ENCODE measurements at regions not wholly inside any gene's neighbourhood (a gene's known extent, or its start where the extent isn't known, plus 50 kb on each side); places are given as distances from the start of the nearest gene placed in this dataset.

DNA sequence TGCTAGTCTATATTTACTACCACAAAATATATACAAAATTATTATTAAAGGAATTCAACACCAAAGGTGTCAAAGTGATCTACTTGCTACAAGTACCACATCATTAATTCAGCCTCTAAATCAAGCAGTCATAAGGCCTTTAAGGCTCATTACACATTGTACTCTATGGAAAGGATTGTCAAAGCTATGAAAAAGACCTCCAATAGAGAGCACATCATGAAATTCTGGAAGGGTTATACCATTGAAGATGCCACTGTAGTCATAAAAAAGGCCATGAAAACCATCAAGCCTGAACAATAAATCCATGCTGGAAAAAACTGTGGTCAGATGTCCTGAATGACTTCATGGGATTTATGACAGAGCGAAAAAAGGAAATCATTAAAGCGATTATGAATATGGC lies 708.0 kb upstream of the FAM174A start:
- Histone ChIP-seq H3K9me3 (ENCODE audit: control insufficient read depth in 1 of 2, insufficient read depth in 1 of 2, low read depth in 1 of 2, low read length in 2 of 2) (no peaks in the 10 kb centered on the region), H4K20me1 (ENCODE audit: insufficient read depth) (no peaks in the 10 kb centered on the region), H3K79me2 (ENCODE audit: insufficient read depth, low read length) (no peaks in the 10 kb centered on the region), H3K9me2 (ENCODE audit: insufficient read depth) (no peaks in the 10 kb centered on the region), H3K27ac (ENCODE audit: low read depth, low read length) (no peak overlapping the region), H3K4me2 (ENCODE audit: low read length) (no peak overlapping the region), H2AFZ (ENCODE audit: low read depth, low read length, poor library complexity, severe bottlenecking) (no peak overlapping the region), H3K4me1 (ENCODE audit: control insufficient read depth in 1 of 2, insufficient read depth in 2 of 2, low read length in 2 of 2) (no peaks in the 10 kb centered on the region), H3K4me3 (replicated peaks in 1 of 2; ENCODE audit: low read depth in 1 of 2, low read length in 2 of 2) (no peak overlapping the region), H3K27me3 (ENCODE audit: insufficient read depth, low read length) (no peaks in the 10 kb centered on the region), H3K36me3 (ENCODE audit: control insufficient read depth in 1 of 2, insufficient read depth in 2 of 2, low read length in 2 of 2) (no peaks in the 10 kb centered on the region), H3K9ac (ENCODE audit: low read length) (no peak overlapping the region)
- TF ChIP-seq RAD21 (IDR thresholded peaks at IDR 0.05; ENCODE audit: low read depth): no peak
- no peak for TF ChIP-seq ZNF274 (IDR thresholded peaks at IDR 0.05; ENCODE audit: low read depth, low read length)
- no peak for TF ChIP-seq CBX3 (IDR thresholded peaks at IDR 0.05; ENCODE audit: low read depth)
- TF ChIP-seq, protein P1, sequence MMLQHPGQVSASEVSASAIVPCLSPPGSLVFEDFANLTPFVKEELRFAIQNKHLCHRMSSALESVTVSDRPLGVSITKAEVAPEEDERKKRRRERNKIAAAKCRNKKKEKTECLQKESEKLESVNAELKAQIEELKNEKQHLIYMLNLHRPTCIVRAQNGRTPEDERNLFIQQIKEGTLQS (IDR thresholded peaks at IDR 0.05): no peak
- no peak for TF ChIP-seq ELF1 (IDR thresholded peaks at IDR 0.05; ENCODE audit: borderline replicate concordance, low read depth)
- TF ChIP-seq, protein P2, sequence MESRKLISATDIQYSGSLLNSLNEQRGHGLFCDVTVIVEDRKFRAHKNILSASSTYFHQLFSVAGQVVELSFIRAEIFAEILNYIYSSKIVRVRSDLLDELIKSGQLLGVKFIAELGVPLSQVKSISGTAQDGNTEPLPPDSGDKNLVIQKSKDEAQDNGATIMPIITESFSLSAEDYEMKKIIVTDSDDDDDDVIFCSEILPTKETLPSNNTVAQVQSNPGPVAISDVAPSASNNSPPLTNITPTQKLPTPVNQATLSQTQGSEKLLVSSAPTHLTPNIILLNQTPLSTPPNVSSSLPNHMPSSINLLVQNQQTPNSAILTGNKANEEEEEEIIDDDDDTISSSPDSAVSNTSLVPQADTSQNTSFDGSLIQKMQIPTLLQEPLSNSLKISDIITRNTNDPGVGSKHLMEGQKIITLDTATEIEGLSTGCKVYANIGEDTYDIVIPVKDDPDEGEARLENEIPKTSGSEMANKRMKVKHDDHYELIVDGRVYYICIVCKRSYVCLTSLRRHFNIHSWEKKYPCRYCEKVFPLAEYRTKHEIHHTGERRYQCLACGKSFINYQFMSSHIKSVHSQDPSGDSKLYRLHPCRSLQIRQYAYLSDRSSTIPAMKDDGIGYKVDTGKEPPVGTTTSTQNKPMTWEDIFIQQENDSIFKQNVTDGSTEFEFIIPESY (IDR thresholded peaks at IDR 0.05; ENCODE audit: extremely low read depth, insufficient replicate concordance, low read length): no peak
- no peak for TF ChIP-seq ZFX (IDR thresholded peaks at IDR 0.05)
- TF ChIP-seq, protein P3, sequence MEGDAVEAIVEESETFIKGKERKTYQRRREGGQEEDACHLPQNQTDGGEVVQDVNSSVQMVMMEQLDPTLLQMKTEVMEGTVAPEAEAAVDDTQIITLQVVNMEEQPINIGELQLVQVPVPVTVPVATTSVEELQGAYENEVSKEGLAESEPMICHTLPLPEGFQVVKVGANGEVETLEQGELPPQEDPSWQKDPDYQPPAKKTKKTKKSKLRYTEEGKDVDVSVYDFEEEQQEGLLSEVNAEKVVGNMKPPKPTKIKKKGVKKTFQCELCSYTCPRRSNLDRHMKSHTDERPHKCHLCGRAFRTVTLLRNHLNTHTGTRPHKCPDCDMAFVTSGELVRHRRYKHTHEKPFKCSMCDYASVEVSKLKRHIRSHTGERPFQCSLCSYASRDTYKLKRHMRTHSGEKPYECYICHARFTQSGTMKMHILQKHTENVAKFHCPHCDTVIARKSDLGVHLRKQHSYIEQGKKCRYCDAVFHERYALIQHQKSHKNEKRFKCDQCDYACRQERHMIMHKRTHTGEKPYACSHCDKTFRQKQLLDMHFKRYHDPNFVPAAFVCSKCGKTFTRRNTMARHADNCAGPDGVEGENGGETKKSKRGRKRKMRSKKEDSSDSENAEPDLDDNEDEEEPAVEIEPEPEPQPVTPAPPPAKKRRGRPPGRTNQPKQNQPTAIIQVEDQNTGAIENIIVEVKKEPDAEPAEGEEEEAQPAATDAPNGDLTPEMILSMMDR (IDR thresholded peaks at IDR 0.05 in 2 of 3, conservative IDR thresholded peaks at IDR 0.05 in 1 of 3; ENCODE audit: borderline replicate concordance in 1 of 3, insufficient read depth in 1 of 3, low read depth in 2 of 3, low read length in 2 of 3): no peak
- no peak for TF ChIP-seq SRF (IDR thresholded peaks at IDR 0.05; ENCODE audit: low read depth)
- no peak for TF ChIP-seq TCF7L2 (IDR thresholded peaks at IDR 0.05; ENCODE audit: borderline replicate concordance, extremely low read depth, insufficient read depth, insufficient read length)
- ChIA-PET CTCF (no interaction called here), RAD21 (ENCODE audit: low non-redundant PET in 1 of 2, low total read pairs in 2 of 2, uncharacterized antibody in 2 of 2, unreplicated experiment in 2 of 2) (no interaction called here), POLR2A (no interaction called here)
- ATAC-seq (no peak), DNase-seq (ENCODE audit: low read depth, low spot score) (no peak)
- no TSS peak for BruUV-seq (replicated peaks)
- intact Hi-C loops (cut with micrococcal nuclease): no loop called here
